B cell (primary cell): ENCODE measurements at regions not wholly inside any gene's neighbourhood (a gene's known extent, or its start where the extent isn't known, plus 50 kb on each side); places are given as distances from the start of the nearest gene placed in this dataset.

ENCODE experiments used
- EZH2 ChIP-seq: IDR thresholded peaks from 2 replicates; pipeline ENCODE4 v1.6.1; 2012; ENCODE audit warnings: borderline replicate concordance, low read depth, mild to moderate bottlenecking, moderate library complexity, low read length; ENCODE audit not compliant: insufficient read depth, poor library complexity, severe bottlenecking
- TF ChIP-seq, protein P1 (sequence below): fragments of 200-600 bp; IDR thresholded peaks from one replicate; pipeline ENCODE4 v1.8.0; 2022; ENCODE audit warnings: antibody characterized with exemption, mild to moderate bottlenecking

DNA sequence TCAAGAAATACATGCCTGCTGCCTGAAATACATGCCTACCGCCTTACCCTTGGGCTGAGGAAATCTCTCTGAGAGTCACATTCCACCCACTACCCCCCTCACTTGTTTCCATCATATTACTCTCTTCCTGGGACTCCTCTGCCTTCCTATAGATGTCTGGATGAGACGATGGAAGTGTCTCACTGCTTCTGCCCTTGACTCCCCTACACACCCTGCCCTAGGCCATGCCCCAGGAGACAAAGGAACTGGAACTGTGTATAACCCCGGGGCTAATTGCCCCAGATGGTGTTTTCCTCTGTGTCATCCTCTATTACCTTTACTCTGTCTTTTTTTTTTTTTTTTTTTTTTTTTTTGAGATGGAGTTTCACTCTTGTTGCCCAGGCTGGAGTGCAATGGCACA is 102.0 kb downstream of the GTPBP8 start:
- TF ChIP-seq, protein P1, sequence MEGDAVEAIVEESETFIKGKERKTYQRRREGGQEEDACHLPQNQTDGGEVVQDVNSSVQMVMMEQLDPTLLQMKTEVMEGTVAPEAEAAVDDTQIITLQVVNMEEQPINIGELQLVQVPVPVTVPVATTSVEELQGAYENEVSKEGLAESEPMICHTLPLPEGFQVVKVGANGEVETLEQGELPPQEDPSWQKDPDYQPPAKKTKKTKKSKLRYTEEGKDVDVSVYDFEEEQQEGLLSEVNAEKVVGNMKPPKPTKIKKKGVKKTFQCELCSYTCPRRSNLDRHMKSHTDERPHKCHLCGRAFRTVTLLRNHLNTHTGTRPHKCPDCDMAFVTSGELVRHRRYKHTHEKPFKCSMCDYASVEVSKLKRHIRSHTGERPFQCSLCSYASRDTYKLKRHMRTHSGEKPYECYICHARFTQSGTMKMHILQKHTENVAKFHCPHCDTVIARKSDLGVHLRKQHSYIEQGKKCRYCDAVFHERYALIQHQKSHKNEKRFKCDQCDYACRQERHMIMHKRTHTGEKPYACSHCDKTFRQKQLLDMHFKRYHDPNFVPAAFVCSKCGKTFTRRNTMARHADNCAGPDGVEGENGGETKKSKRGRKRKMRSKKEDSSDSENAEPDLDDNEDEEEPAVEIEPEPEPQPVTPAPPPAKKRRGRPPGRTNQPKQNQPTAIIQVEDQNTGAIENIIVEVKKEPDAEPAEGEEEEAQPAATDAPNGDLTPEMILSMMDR: no peak
- TF ChIP-seq EZH2: no peak
